HEK293 (cell line): ENCODE measurements at regions not wholly inside any gene's neighbourhood (a gene's known extent, or its start where the extent isn't known, plus 50 kb on each side); places are given as distances from the start of the nearest gene placed in this dataset.

Experiments used
- CTCF ChIA-PET: fragments of 350-600 bp; formaldehyde crosslinking; extraction: SDS; loops from one replicate; lab custom pipeline; 2021; ENCODE audit warnings: antibody characterized with exemption; lab: Yijun Ruan, JAX
- POLR2A ChIA-PET: fragments of 300-600 bp; formaldehyde crosslinking; extraction: SDS; loops from one replicate; lab custom pipeline; 2020; ENCODE audit warnings: antibody characterized with exemption, inconsistent platforms; lab: Yijun Ruan, JAX
- H3K27ac ChIP-seq: fragments of 200-500 bp; sonication (Bioruptor generic); 2 replicates; pipeline ENCODE4 v1.5.1; 2014; ENCODE audit warnings: low read depth, low read length, control low read depth, inconsistent platforms; ENCODE audit errors: extremely low read depth
- H3K36me3 ChIP-seq, 2 experiments: fragments of 200-500 bp in 1 of 2; sonication (Bioruptor generic) in 1 of 2; 1 replicate in 1 of 2; 2 replicates in 1 of 2; pipeline ENCODE4 v1.5.1; 2014 to 2017; ENCODE audit warnings: inconsistent platforms in 2 of 2, low read length in 2 of 2; ENCODE audit not compliant: control insufficient read depth in 2 of 2, insufficient read depth in 1 of 2
- H3K4me1 ChIP-seq: fragments of 200-500 bp; sonication (Bioruptor generic); 2 replicates; pipeline ENCODE4 v1.5.1; 2014; ENCODE audit warnings: mild to moderate bottlenecking, low read length, inconsistent platforms; ENCODE audit not compliant: control insufficient read depth, insufficient read depth
- H3K4me3 ChIP-seq: 2 replicates; pipeline ENCODE4 v1.5.1; 2011; ENCODE audit warnings: low read depth, mild to moderate bottlenecking, control low read depth, low read length, moderate library complexity
- H3K9me3 ChIP-seq: fragments of 200-500 bp; sonication (Bioruptor generic); 2 replicates; pipeline ENCODE4 v1.5.1; 2014; ENCODE audit warnings: low read depth, low read length, inconsistent platforms; ENCODE audit not compliant: control insufficient read depth, insufficient read depth
- BCL11A ChIP-seq: fragments of 450-650 bp; formaldehyde crosslinking; IDR thresholded peaks from 2 replicates; pipeline ENCODE4 v1.5.1; 2016; ENCODE audit warnings: low read depth, missing biosample characterization, missing genetic modification characterization
- GLI2 ChIP-seq: fragments of 450-650 bp; formaldehyde crosslinking; IDR thresholded peaks from 2 replicates; pipeline ENCODE4; 2017; ENCODE audit warnings: missing biosample characterization, missing genetic modification characterization, low read depth, borderline replicate concordance
- SP2 ChIP-seq: fragments of 450-650 bp; formaldehyde crosslinking; IDR thresholded peaks from 2 replicates; pipeline ENCODE4 v1.5.1; 2016; ENCODE audit warnings: missing biosample characterization, missing genetic modification characterization
- SP3 ChIP-seq: fragments of 450-650 bp; formaldehyde crosslinking; IDR thresholded peaks from 2 replicates; pipeline ENCODE4 v1.5.1; 2016; ENCODE audit warnings: missing biosample characterization, missing genetic modification characterization
- ZFP3 ChIP-seq: fragments of 450-650 bp; formaldehyde crosslinking; IDR thresholded peaks from 2 replicates; pipeline ENCODE4 v1.5.1; 2016; ENCODE audit warnings: low read depth, missing biosample characterization, missing genetic modification characterization
- ZIC2 ChIP-seq: fragments of 450-650 bp; formaldehyde crosslinking; IDR thresholded peaks from 2 replicates; pipeline ENCODE4 v1.5.1; 2016; ENCODE audit warnings: missing biosample characterization, missing genetic modification characterization
- ZNF146 ChIP-seq: fragments of 450-650 bp; formaldehyde crosslinking; IDR thresholded peaks from 2 replicates; pipeline ENCODE4 v1.5.1; 2016; ENCODE audit warnings: missing biosample characterization, missing genetic modification characterization
- ZNF16 ChIP-seq: fragments of 450-650 bp; formaldehyde crosslinking; IDR thresholded peaks from 2 replicates; pipeline ENCODE4 v1.5.1; 2016; ENCODE audit warnings: low read depth, missing biosample characterization, missing genetic modification characterization
- ZNF266 ChIP-seq: fragments of 450-650 bp; formaldehyde crosslinking; IDR thresholded peaks from 2 replicates; pipeline ENCODE4 v1.5.1; 2016; ENCODE audit warnings: missing biosample characterization, missing genetic modification characterization, low read depth
- ZNF274 ChIP-seq, 2 experiments: fragments of 200-500 bp in 1 of 2; fragments of 450-650 bp in 1 of 2; sonication (Bioruptor generic) in 1 of 2; formaldehyde crosslinking in 1 of 2; IDR thresholded peaks; 2 replicates each; pipeline versions ENCODE4 v1.5.1 to v1.6.1; 2014 to 2016; ENCODE audit warnings: borderline replicate concordance in 1 of 2, inconsistent platforms in 1 of 2, low read length in 1 of 2, missing biosample characterization in 1 of 2, missing genetic modification characterization in 1 of 2
- ZNF530 ChIP-seq: fragments of 450-650 bp; formaldehyde crosslinking; IDR thresholded peaks from 2 replicates; pipeline ENCODE4 v1.5.1; 2016; ENCODE audit warnings: low read depth, missing biosample characterization, missing genetic modification characterization
- ZNF544 ChIP-seq: fragments of 450-650 bp; formaldehyde crosslinking; IDR thresholded peaks from 2 replicates; pipeline ENCODE4 v1.5.0; 2017; ENCODE audit warnings: missing biosample characterization, missing genetic modification characterization
- ZNF600 ChIP-seq: fragments of 450-650 bp; formaldehyde crosslinking; IDR thresholded peaks from 2 replicates; pipeline ENCODE4 v1.5.1; 2016; ENCODE audit warnings: missing biosample characterization, missing genetic modification characterization
- ZNF610 ChIP-seq: fragments of 450-650 bp; formaldehyde crosslinking; IDR thresholded peaks from 2 replicates; pipeline ENCODE4 v1.5.1; 2016; ENCODE audit warnings: missing biosample characterization, missing genetic modification characterization, borderline replicate concordance
- ZNF629 ChIP-seq: fragments of 450-650 bp; formaldehyde crosslinking; IDR thresholded peaks from 2 replicates; pipeline ENCODE4 v1.5.1; 2017; ENCODE audit warnings: missing biosample characterization, missing genetic modification characterization
- ZNF660 ChIP-seq: fragments of 450-650 bp; IDR thresholded peaks from 2 replicates; pipeline ENCODE4 v1.5.1; 2018; ENCODE audit warnings: missing biosample characterization, mild to moderate bottlenecking, missing genetic modification characterization
- ZNF670 ChIP-seq: fragments of 450-650 bp; formaldehyde crosslinking; IDR thresholded peaks from 2 replicates; pipeline ENCODE4 v1.5.1; 2016; ENCODE audit warnings: missing biosample characterization, missing genetic modification characterization, low read depth
- ZNF707 ChIP-seq: fragments of 450-650 bp; formaldehyde crosslinking; IDR thresholded peaks from 2 replicates; pipeline ENCODE4 v1.5.1; 2016; ENCODE audit warnings: missing biosample characterization, missing genetic modification characterization
- ZNF776 ChIP-seq: fragments of 450-650 bp; formaldehyde crosslinking; IDR thresholded peaks from 2 replicates; pipeline ENCODE4 v1.5.0; 2017; ENCODE audit warnings: missing biosample characterization, missing genetic modification characterization, borderline replicate concordance
- ZNF777 ChIP-seq: fragments of 450-650 bp; formaldehyde crosslinking; IDR thresholded peaks from 2 replicates; pipeline ENCODE4 v1.5.1; 2017; ENCODE audit warnings: missing biosample characterization, missing genetic modification characterization, borderline replicate concordance
- ZNF843 ChIP-seq: fragments of 450-650 bp; formaldehyde crosslinking; IDR thresholded peaks from 2 replicates; pipeline ENCODE4 v1.5.1; 2016; ENCODE audit warnings: missing biosample characterization, missing genetic modification characterization
- TF ChIP-seq, protein P1 (sequence below): fragments of 450-650 bp; formaldehyde crosslinking; IDR thresholded peaks from 2 replicates; pipeline ENCODE4 v1.5.1; 2016; ENCODE audit warnings: missing biosample characterization, missing genetic modification characterization
- TF ChIP-seq, protein P2 (sequence below): fragments of 450-650 bp; formaldehyde crosslinking; IDR thresholded peaks from 2 replicates; pipeline ENCODE4 v1.5.1; 2016; ENCODE audit warnings: missing biosample characterization, missing genetic modification characterization

DNA sequence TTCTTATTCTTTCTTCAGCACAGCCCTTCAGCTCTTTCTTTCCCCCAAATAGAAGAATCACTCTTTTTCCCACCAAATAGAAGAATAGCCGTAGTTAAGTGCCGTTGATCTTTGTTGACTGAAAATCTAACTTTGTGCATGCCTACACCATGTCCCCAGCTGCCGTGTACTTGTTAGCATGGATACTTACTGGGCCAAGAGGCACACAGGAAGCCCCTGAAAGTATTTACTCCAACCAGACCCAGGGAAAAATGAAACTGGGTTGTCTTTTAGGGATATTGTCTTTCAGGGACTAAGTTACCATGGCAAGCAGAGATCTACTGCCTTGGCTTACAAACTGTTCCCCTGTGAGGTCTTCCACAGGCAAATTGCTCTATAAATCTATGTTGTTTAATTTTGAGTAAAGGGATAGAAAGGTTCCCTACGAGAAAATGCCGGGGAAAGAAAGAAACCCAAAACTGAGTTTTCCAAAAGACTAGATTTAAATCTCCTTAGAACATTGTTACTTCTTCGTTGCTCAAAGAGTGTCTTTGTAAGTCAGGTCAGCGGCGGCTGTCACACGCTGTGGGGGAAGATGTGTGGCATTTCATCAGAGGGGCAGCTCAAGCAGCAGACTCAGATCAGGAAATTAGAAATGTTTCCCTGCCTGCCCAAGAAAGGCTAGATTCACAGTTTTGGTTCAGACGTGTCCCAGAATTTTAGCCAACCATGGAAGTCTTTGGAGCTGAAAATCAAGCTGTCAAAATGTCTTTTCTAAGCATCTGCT, 152.7 kb upstream of the PRNP start (continued):
- TF ChIP-seq ZIC2 (tag by site-specific recombination) (no peak), ZNF843 (tag by site-specific recombination) (no peak), ZNF660 (tag by site-specific recombination) (no peak), SP3 (tag by site-specific recombination) (no peak), ZNF530 (no peak), ZNF266 (tag by site-specific recombination) (no peak), ZNF544 (tag by site-specific recombination) (no peak), BCL11A (tag by site-specific recombination) (no peak)
- TF ChIP-seq, protein P1, sequence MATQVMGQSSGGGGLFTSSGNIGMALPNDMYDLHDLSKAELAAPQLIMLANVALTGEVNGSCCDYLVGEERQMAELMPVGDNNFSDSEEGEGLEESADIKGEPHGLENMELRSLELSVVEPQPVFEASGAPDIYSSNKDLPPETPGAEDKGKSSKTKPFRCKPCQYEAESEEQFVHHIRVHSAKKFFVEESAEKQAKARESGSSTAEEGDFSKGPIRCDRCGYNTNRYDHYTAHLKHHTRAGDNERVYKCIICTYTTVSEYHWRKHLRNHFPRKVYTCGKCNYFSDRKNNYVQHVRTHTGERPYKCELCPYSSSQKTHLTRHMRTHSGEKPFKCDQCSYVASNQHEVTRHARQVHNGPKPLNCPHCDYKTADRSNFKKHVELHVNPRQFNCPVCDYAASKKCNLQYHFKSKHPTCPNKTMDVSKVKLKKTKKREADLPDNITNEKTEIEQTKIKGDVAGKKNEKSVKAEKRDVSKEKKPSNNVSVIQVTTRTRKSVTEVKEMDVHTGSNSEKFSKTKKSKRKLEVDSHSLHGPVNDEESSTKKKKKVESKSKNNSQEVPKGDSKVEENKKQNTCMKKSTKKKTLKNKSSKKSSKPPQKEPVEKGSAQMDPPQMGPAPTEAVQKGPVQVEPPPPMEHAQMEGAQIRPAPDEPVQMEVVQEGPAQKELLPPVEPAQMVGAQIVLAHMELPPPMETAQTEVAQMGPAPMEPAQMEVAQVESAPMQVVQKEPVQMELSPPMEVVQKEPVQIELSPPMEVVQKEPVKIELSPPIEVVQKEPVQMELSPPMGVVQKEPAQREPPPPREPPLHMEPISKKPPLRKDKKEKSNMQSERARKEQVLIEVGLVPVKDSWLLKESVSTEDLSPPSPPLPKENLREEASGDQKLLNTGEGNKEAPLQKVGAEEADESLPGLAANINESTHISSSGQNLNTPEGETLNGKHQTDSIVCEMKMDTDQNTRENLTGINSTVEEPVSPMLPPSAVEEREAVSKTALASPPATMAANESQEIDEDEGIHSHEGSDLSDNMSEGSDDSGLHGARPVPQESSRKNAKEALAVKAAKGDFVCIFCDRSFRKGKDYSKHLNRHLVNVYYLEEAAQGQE (tag by site-specific recombination) = no peak
- TF ChIP-seq, protein P2, sequence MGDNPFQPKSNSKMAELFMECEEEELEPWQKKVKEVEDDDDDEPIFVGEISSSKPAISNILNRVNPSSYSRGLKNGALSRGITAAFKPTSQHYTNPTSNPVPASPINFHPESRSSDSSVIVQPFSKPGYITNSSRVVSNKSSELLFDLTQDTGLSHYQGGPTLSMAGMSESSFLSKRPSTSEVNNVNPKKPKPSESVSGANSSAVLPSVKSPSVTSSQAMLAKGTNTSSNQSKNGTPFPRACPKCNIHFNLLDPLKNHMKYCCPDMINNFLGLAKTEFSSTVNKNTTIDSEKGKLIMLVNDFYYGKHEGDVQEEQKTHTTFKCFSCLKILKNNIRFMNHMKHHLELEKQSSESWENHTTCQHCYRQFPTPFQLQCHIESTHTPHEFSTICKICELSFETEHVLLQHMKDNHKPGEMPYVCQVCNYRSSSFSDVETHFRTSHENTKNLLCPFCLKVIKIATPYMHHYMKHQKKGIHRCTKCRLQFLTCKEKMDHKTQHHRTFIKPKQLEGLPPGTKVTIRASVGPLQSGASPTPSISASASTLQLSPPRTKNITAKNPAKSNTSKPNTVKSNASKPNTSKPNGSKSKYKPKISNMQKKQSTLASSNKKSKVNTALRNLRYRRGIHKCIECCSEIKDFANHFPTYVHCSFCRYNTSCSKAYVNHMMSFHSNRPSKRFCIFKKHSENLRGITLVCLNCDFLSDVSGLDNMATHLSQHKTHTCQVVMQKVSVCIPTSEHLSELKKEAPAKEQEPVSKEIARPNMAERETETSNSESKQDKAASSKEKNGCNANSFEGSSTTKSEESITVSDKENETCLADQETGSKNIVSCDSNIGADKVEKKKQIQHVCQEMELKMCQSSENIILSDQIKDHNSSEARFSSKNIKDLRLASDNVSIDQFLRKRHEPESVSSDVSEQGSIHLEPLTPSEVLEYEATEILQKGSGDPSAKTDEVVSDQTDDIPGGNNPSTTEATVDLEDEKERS (tag by site-specific recombination) = no peak

DNA sequence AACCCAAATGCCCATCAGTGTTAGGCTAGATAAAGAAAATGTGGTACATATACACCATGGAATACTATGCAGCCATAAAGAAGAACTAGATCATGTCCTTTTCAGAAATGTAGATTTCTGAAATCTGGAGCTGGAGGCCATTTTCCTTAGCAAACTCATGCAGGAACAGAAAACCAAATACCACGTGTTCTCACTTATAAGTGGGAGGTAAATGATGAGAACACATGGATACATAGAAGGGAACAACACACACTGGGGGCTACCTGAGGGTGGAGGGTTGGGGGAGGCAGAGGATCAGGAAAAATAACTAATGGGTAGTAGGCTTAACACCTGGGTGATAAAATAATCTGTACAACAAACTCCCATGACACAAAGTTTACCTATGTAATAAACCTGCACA, 153.5 kb upstream of the PRNP start:
- Histone ChIP-seq H3K27ac (no peak overlapping the region), H3K4me3 (no peak overlapping the region), H3K4me1 (no peaks in the 10 kb centered on the region), H3K36me3 (no peaks in the 10 kb centered on the region), H3K9me3 (no peaks in the 10 kb centered on the region)
- POLR2A ChIA-PET = no interaction called here
- CTCF ChIA-PET = interaction anchor here (0.9 to 1.5 kb wide), 4 partner anchors 13 to 425 kb away, joined by 3 to 5 read pairs (median 4); no protein-coding TSS in a partner anchor
- TF ChIP-seq ZNF274 (IDR thresholded peaks at IDR 0.05; ENCODE audit: low read length) = no peak
- no peak for TF ChIP-seq ZNF274 (tag by site-specific recombination; IDR thresholded peaks at IDR 0.05; ENCODE audit: borderline replicate concordance)
- no peak for TF ChIP-seq ZNF610 (tag by site-specific recombination)
- TF ChIP-seq ZNF146 (tag by site-specific recombination) = peak; percentile 40
- TF ChIP-seq GLI2 (tag by site-specific recombination) = no peak
- TF ChIP-seq ZNF777 (tag by site-specific recombination) = no peak

DNA sequence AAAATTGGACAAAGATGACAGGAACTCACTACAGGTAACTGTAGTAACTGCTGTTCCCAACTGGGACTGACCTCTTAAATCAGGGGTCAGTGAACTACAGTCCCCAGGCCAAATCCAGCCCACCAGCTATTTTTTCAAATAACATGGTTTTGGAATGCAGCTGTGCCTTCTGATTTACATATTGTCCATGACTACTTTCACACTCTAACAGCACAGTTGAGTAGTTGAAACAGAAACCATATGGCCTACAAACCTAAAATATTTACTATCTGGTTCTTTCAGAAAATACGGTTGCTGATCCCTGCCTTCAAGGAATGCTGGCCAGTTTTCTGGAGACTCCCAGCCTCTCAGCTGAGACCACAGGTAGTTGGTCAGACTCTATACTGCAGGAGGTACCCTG, 161.5 kb upstream of the PRNP start:
- no peaks in the 10 kb centered on the region for H3K36me3 ChIP-seq
- H3K4me3 ChIP-seq = no peak overlapping the region
- no peaks in the 10 kb centered on the region for H3K4me1 ChIP-seq
- POLR2A ChIA-PET = no interaction called here
- CTCF ChIA-PET = interaction anchor here (0.6 kb wide), 1 partner anchor 52 kb away, joined by 3 read pairs; no protein-coding TSS in a partner anchor
- H3K27ac ChIP-seq = no peak overlapping the region
- H3K9me3 ChIP-seq = no peaks in the 10 kb centered on the region
- TF ChIP-seq ZNF776 (no peak), ZNF629 (no peak), ZFP3 (tag by site-specific recombination) (no peak), ZNF670 (no peak), SP2 (no peak), ZNF16 (tag by site-specific recombination) (no peak), ZNF707 (tag by site-specific recombination) (no peak), ZNF600 (tag by site-specific recombination) (no peak)
- TF ChIP-seq, protein P1 (tag by site-specific recombination) = no peak
